Immature natural killer cell (primary cell): ENCODE measurements at regions not wholly inside any gene's neighbourhood (a gene's known extent, or its start where the extent isn't known, plus 50 kb on each side); places are given as distances from the start of the nearest gene placed in this dataset.
"Not testable (repeated sequence)": the region's sequence is repeated elsewhere in the genome, so short reads cannot be mapped to it uniquely, and the experiment has no call there.

Experiments used
- DNase-seq, 3 donors: peaks; one replicate each; pipeline ENCODE4 v3.0.0; 2022; ENCODE audit warnings: mixed read lengths in 1 of 3
- H3K27ac Mint-ChIP-seq, 6 donors: one replicate each; pipeline ENCODE4 v1.8.0; 2020; ENCODE audit warnings: mixed read lengths in 6 of 6, mild to moderate bottlenecking in 5 of 6, inconsistent platforms in 4 of 6, moderate library complexity in 3 of 6
- H3K27me3 Mint-ChIP-seq, 3 donors: one replicate each; pipeline ENCODE4 v1.8.0; 2020 to 2021; ENCODE audit warnings: low read depth in 3 of 3, mild to moderate bottlenecking in 3 of 3, mixed read lengths in 3 of 3, moderate library complexity in 3 of 3, inconsistent platforms in 1 of 3
- H3K36me3 Mint-ChIP-seq, 3 donors: one replicate each; pipeline ENCODE4 v1.8.0; 2020; ENCODE audit warnings: mixed read lengths in 3 of 3, inconsistent platforms in 2 of 3, mild to moderate bottlenecking in 2 of 3
- H3K4me1 Mint-ChIP-seq, 2 donors: one replicate each; pipeline ENCODE4 v1.8.0; 2020; ENCODE audit warnings: inconsistent platforms in 2 of 2, mild to moderate bottlenecking in 2 of 2, mixed read lengths in 2 of 2, moderate library complexity in 1 of 2
- H3K4me3 Mint-ChIP-seq, 5 donors: one replicate each; pipeline ENCODE4 v1.8.0; 2020; ENCODE audit warnings: mild to moderate bottlenecking in 5 of 5, mixed read lengths in 5 of 5, inconsistent platforms in 3 of 5, moderate library complexity in 3 of 5
- H3K9me3 Mint-ChIP-seq, 6 donors: one replicate each; pipeline ENCODE4 v1.8.0; 2020; ENCODE audit warnings: mild to moderate bottlenecking in 6 of 6, mixed read lengths in 6 of 6, inconsistent platforms in 4 of 6, moderate library complexity in 3 of 6

GRCh38 chrX:118220509-118220908 lies 103.9 kb upstream of the KLHL13 start:
- H3K9me3 Mint-ChIP-seq = no peaks in the 10 kb centered on the region
- H3K27me3 Mint-ChIP-seq = peaks cover under 1 to 5% (median 1%) of the 10 kb centered on the region in 3 donors
- no peak overlapping the region for H3K27ac Mint-ChIP-seq
- peaks cover 0 to 3% of the 10 kb centered on the region in 2 donors for H3K4me1 Mint-ChIP-seq
- no peak overlapping the region for H3K4me3 Mint-ChIP-seq
- no peaks in the 10 kb centered on the region for H3K36me3 Mint-ChIP-seq
- DNase-seq = no peak

- Mint-ChIP-seq H3K4me3 (no peak overlapping the region), H3K4me1 (peaks cover 0 to 8% of the 10 kb centered on the region in 2 donors), H3K27me3 (peaks cover 0 to 5% (median 1%) of the 10 kb centered on the region in 3 donors), H3K27ac (no peak overlapping the region), H3K9me3 (no peaks in the 10 kb centered on the region), H3K36me3 (no peaks in the 10 kb centered on the region)
- no peak for DNase-seq
Measured at GRCh38 chrX:118221270-118221669, 104.7 kb upstream of the KLHL13 start.

- peaks cover 0 to 6% (median 1%) of the 10 kb centered on the region in 3 donors for H3K27me3 Mint-ChIP-seq
- no peak overlapping the region for H3K4me3 Mint-ChIP-seq
- H3K36me3 Mint-ChIP-seq = no peaks in the 10 kb centered on the region
- no peak overlapping the region for H3K27ac Mint-ChIP-seq
- H3K4me1 Mint-ChIP-seq = peaks cover 0 to 8% of the 10 kb centered on the region in 2 donors
- H3K9me3 Mint-ChIP-seq = no peaks in the 10 kb centered on the region
- no peak for DNase-seq
Measured at GRCh38 chrX:118221733-118222132, 105.1 kb upstream of the KLHL13 start.

GRCh38 chrX:118222421-118222820 lies 105.8 kb upstream of the KLHL13 start:
- no peak overlapping the region for H3K4me3 Mint-ChIP-seq
- H3K36me3 Mint-ChIP-seq = no peaks in the 10 kb centered on the region
- H3K9me3 Mint-ChIP-seq = no peaks in the 10 kb centered on the region
- H3K27me3 Mint-ChIP-seq = peaks cover 0 to 8% (median 1%) of the 10 kb centered on the region in 3 donors
- H3K27ac Mint-ChIP-seq = no peak overlapping the region
- DNase-seq = no peak
- peaks cover 0 to 8% of the 10 kb centered on the region in 2 donors for H3K4me1 Mint-ChIP-seq

- H3K27me3 Mint-ChIP-seq = peaks cover 0 to 7% (median 2%) of the 10 kb centered on the region in 3 donors
- H3K4me3 Mint-ChIP-seq = no peak overlapping the region
- H3K4me1 Mint-ChIP-seq = peaks cover 0 to 8% of the 10 kb centered on the region in 2 donors
- no peaks in the 10 kb centered on the region for H3K9me3 Mint-ChIP-seq
- H3K36me3 Mint-ChIP-seq = no peaks in the 10 kb centered on the region
- no peak overlapping the region for H3K27ac Mint-ChIP-seq
- DNase-seq = no peak
Measured at GRCh38 chrX:118225711-118226428, 109.3 kb upstream of the KLHL13 start.

- peaks cover 0 to 7% (median 2%) of the 10 kb centered on the region in 3 donors for H3K27me3 Mint-ChIP-seq
- H3K36me3 Mint-ChIP-seq = no peaks in the 10 kb centered on the region
- no peak overlapping the region for H3K4me3 Mint-ChIP-seq
- H3K27ac Mint-ChIP-seq = no peak overlapping the region
- no peak for DNase-seq
- H3K4me1 Mint-ChIP-seq = peaks cover 0 to 8% of the 10 kb centered on the region in 2 donors
- no peaks in the 10 kb centered on the region for H3K9me3 Mint-ChIP-seq
Measured at GRCh38 chrX:118228041-118228440, 111.4 kb upstream of the KLHL13 start.

- DNase-seq = no peak
- Mint-ChIP-seq H3K4me1 (peaks cover 0 to 8% of the 10 kb centered on the region in 2 donors), H3K27ac (no peak overlapping the region), H3K9me3 (no peaks in the 10 kb centered on the region), H3K27me3 (peaks cover 0 to 7% (median 2%) of the 10 kb centered on the region in 3 donors), H3K4me3 (no peak overlapping the region), H3K36me3 (no peaks in the 10 kb centered on the region)
Measured at GRCh38 chrX:118228456-118228855, 111.8 kb upstream of the KLHL13 start.

- Mint-ChIP-seq H3K27me3 (peaks cover 5 to 6% (median 6%) of the 10 kb centered on the region in 3 donors), H3K9me3 (peaks cover 0 to 3% (median 0%) of the 10 kb centered on the region in 6 donors), H3K4me3 (no peak overlapping the region), H3K36me3 (no peaks in the 10 kb centered on the region), H3K4me1 (no peaks in the 10 kb centered on the region), H3K27ac (no peak overlapping the region)
- no peak for DNase-seq
Measured at GRCh38 chrX:118231464-118231863, 114.4 kb upstream of the WDR44 start.

- Mint-ChIP-seq H3K27ac (no peak overlapping the region), H3K9me3 (peaks cover 0 to 3% (median 0%) of the 10 kb centered on the region in 6 donors), H3K4me3 (no peak overlapping the region), H3K27me3 (peaks cover 5 to 18% (median 6%) of the 10 kb centered on the region in 3 donors), H3K36me3 (no peaks in the 10 kb centered on the region), H3K4me1 (no peaks in the 10 kb centered on the region)
- no peak for DNase-seq
Measured at GRCh38 chrX:118239178-118239870, 106.6 kb upstream of the WDR44 start.

GRCh38 chrX:118239913-118240698 lies 105.8 kb upstream of the WDR44 start:
- no peak for DNase-seq
- H3K27me3 Mint-ChIP-seq = peaks cover under 1 to 14% (median 3%) of the 10 kb centered on the region in 3 donors
- H3K36me3 Mint-ChIP-seq = no peaks in the 10 kb centered on the region
- H3K4me3 Mint-ChIP-seq = no peak overlapping the region
- no peaks in the 10 kb centered on the region for H3K4me1 Mint-ChIP-seq
- no peak overlapping the region for H3K27ac Mint-ChIP-seq
- H3K9me3 Mint-ChIP-seq = peaks cover 0 to 3% (median 0%) of the 10 kb centered on the region in 6 donors

- not testable (repeated sequence) for H3K4me3 Mint-ChIP-seq, H3K36me3 Mint-ChIP-seq, H3K4me1 Mint-ChIP-seq, H3K9me3 Mint-ChIP-seq, DNase-seq, H3K27me3 Mint-ChIP-seq, H3K27ac Mint-ChIP-seq
Measured at GRCh38 chrX:118246961-118247360, 98.9 kb upstream of the WDR44 start.

- Mint-ChIP-seq H3K27me3 (peaks cover 0 to 2% (median 2%) of the 10 kb centered on the region in 3 donors), H3K4me1 (no peaks in the 10 kb centered on the region), H3K9me3 (no peaks in the 10 kb centered on the region), H3K4me3 (no peak overlapping the region), H3K27ac (no peak overlapping the region), H3K36me3 (no peaks in the 10 kb centered on the region)
- DNase-seq = no peak
Measured at GRCh38 chrX:118249146-118249545, 96.8 kb upstream of the WDR44 start.

- Mint-ChIP-seq H3K4me3 (no peak overlapping the region), H3K27ac (no peak overlapping the region), H3K4me1 (no peaks in the 10 kb centered on the region), H3K9me3 (no peaks in the 10 kb centered on the region), H3K36me3 (no peaks in the 10 kb centered on the region), H3K27me3 (peaks cover 0 to 2% (median 0%) of the 10 kb centered on the region in 3 donors)
- DNase-seq = no peak
Measured at GRCh38 chrX:118250445-118250844, 95.5 kb upstream of the WDR44 start.

GRCh38 chrX:118251271-118251670 lies 94.6 kb upstream of the WDR44 start:
- no peaks in the 10 kb centered on the region for H3K9me3 Mint-ChIP-seq
- H3K27me3 Mint-ChIP-seq = peaks cover 0 to 2% (median 2%) of the 10 kb centered on the region in 3 donors
- DNase-seq = no peak
- H3K27ac Mint-ChIP-seq = no peak overlapping the region
- H3K36me3 Mint-ChIP-seq = no peaks in the 10 kb centered on the region
- H3K4me3 Mint-ChIP-seq = no peak overlapping the region
- H3K4me1 Mint-ChIP-seq = no peaks in the 10 kb centered on the region
